ENCODE measurements at regions not wholly inside any gene's neighbourhood (a gene's known extent, or its start where the extent isn't known, plus 50 kb on each side); places are given as distances from the start of the nearest gene placed in this dataset.

DNA sequence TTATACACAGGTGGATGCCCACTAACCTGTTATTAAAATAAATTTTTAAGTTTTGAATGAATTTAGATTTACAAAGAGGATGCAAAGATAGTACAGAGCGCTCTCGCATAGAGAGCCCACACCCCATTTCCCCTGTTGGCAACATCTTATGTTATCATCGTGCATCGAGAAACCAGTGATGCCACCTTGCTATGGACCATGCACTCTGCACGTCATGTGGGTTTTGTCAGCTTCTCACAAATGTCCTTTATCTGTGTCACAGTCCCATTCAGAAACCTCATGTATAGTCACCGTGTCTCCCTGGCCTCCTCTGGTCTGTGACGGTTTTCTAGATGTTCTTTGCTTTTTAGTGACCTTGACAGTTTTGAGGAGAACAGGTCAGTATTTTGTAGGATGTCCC is 60.0 kb downstream of the ING1 start:
- Histone ChIP-seq H3K27ac (no peak overlapping the region), H3K27me3 (peaks cover 48% of the 10 kb centered on the region), H3K4me1 (ENCODE audit: control insufficient read depth in 1 of 2, insufficient read depth in 1 of 2, low read depth in 1 of 2, low read length in 1 of 2) (no peaks in the 10 kb centered on the region), H3K36me3 (no peaks in the 10 kb centered on the region), H3K9me3 (no peaks in the 10 kb centered on the region), H3K4me3 (ENCODE audit: low read depth in 1 of 2, low read length in 1 of 2) (no peak overlapping the region)
- TF ChIP-seq, protein P1, sequence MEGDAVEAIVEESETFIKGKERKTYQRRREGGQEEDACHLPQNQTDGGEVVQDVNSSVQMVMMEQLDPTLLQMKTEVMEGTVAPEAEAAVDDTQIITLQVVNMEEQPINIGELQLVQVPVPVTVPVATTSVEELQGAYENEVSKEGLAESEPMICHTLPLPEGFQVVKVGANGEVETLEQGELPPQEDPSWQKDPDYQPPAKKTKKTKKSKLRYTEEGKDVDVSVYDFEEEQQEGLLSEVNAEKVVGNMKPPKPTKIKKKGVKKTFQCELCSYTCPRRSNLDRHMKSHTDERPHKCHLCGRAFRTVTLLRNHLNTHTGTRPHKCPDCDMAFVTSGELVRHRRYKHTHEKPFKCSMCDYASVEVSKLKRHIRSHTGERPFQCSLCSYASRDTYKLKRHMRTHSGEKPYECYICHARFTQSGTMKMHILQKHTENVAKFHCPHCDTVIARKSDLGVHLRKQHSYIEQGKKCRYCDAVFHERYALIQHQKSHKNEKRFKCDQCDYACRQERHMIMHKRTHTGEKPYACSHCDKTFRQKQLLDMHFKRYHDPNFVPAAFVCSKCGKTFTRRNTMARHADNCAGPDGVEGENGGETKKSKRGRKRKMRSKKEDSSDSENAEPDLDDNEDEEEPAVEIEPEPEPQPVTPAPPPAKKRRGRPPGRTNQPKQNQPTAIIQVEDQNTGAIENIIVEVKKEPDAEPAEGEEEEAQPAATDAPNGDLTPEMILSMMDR (IDR thresholded peaks at IDR 0.05) = no peak

DNA sequence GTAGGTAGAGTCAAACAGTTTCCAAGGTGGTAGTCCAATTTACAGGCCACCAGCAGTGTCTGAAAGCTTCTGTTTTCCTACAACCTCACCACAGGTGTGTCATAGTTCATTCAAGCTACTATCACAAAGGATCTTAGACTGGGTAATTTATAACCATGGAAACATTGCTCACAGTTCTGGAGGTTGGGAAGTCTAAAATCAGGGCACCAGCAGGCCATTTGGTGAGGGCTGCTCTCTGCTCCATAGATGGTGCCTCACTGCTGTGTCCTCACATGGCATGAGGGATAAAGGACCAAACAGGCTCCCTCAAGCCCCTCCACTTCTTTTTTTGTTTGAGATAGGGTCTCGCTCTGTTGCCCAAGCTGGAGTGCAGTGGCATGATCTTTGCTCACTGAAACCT is 60.6 kb downstream of the ING1 start:
- Histone ChIP-seq H3K36me3 (no peaks in the 10 kb centered on the region), H3K4me3 (ENCODE audit: low read depth in 1 of 2, low read length in 1 of 2) (no peak overlapping the region), H3K27ac (no peak overlapping the region), H3K9me3 (no peaks in the 10 kb centered on the region), H3K27me3 (peaks cover 48% of the 10 kb centered on the region), H3K4me1 (ENCODE audit: control insufficient read depth in 1 of 2, insufficient read depth in 1 of 2, low read depth in 1 of 2, low read length in 1 of 2) (no peaks in the 10 kb centered on the region)
- TF ChIP-seq, protein P1 (IDR thresholded peaks at IDR 0.05) = no peak

DNA sequence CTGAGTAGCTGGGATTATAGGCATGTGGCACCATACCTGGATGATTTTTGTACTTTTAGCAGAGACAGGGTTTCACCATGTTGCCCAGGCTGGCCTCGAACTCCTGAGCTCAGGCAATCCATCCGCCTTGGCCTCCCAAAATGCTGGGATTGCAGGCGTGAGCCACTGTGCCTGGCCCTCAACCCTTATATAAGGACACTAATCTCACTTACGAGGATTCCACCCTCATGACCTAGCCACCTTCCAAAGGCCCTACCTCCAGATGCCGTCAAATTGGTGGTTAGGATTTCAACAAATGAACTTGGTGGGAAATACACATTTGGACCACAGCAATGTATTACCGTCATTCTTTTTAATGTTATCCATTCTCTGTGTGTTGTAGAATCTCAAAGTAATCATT is 61.0 kb downstream of the ING1 start:
- no peak overlapping the region for H3K4me3 ChIP-seq (ENCODE audit: low read depth in 1 of 2, low read length in 1 of 2)
- H3K27me3 ChIP-seq = peaks cover 47% of the 10 kb centered on the region
- TF ChIP-seq, protein P1 (IDR thresholded peaks at IDR 0.05) = no peak
- H3K9me3 ChIP-seq = no peaks in the 10 kb centered on the region
- no peaks in the 10 kb centered on the region for H3K36me3 ChIP-seq
- no peaks in the 10 kb centered on the region for H3K4me1 ChIP-seq (ENCODE audit: control insufficient read depth in 1 of 2, insufficient read depth in 1 of 2, low read depth in 1 of 2, low read length in 1 of 2)
- no peak overlapping the region for H3K27ac ChIP-seq

DNA sequence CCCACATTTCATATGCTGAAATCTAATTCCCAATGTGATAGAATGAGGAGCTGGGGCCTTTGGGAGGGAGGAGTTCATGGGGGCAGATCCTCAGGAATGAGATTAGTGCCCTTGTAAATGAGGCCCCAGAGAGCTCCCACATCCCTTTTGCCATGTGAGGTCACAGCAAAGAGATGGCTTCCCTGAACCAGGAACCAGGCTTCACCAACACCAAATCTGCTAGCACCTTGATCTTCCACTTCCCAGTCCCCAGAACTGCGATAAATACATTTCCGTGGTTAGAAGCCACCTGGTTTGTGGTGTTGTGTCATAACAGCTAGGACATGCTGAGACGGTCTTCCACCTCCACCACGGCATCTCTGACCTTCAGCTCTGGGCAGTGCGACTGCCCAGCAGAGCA is 62.1 kb downstream of the ING1 start:
- Histone ChIP-seq H3K4me1 (ENCODE audit: control insufficient read depth in 1 of 2, insufficient read depth in 1 of 2, low read depth in 1 of 2, low read length in 1 of 2) (no peaks in the 10 kb centered on the region), H3K36me3 (no peaks in the 10 kb centered on the region), H3K27ac (no peak overlapping the region), H3K27me3 (peaks cover 36% of the 10 kb centered on the region), H3K4me3 (ENCODE audit: low read depth in 1 of 2, low read length in 1 of 2) (no peak overlapping the region), H3K9me3 (no peaks in the 10 kb centered on the region)
- TF ChIP-seq, protein P1 (IDR thresholded peaks at IDR 0.05) = no peak

DNA sequence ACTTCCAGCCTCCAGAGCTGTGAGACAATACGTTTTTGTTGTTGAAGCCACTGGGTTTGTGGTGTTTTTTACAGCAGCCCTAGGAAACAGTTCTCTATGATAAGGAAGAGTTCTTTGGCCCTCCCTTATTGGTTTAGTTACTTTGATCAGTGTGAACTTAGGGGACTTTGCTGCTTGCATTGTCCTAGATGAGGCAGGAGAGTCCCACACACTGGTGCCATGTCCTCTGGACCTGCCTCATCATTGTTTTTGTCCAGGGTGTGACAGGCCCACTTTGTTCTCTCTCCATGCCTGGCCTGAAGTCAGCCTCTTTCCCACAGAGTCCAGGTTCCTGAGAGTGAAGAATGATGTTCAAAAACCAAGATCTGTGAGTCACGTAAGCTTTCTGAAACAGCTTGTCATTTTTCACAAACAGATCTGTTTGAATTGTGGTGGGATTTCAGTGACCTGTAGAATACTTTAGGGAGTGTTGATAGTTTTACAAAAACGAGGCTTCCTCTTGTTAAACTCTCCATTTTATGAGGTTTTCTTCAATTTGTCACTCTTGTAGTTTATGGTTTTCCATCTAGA is 63.8 kb downstream of the ING1 start:
- Histone ChIP-seq H3K27ac (no peak overlapping the region), H3K27me3 (peaks cover 25% of the 10 kb centered on the region), H3K9me3 (no peaks in the 10 kb centered on the region), H3K36me3 (no peaks in the 10 kb centered on the region), H3K4me3 (ENCODE audit: low read depth in 1 of 2, low read length in 1 of 2) (no peak overlapping the region), H3K4me1 (ENCODE audit: control insufficient read depth in 1 of 2, insufficient read depth in 1 of 2, low read depth in 1 of 2, low read length in 1 of 2) (no peaks in the 10 kb centered on the region)
- TF ChIP-seq, protein P1 (IDR thresholded peaks at IDR 0.05) = no peak

DNA sequence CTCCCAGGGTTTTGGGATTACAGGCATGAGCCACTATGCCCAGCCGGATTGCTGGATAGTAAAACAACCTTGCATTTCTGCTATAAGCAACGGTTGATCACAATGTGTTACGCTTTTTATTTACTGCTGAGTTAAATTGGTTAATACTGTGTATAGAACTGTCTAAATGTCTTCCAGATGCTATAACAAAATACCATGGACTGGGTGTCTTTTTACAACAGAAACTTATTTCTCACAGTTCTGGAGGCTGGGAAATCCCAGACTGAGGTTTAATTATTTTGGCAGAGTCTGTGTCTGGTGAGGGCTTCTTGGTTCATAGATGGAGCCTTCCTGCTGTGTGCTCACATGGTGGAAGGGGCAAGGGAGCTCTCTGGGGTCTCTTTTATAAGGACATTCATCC is 65.5 kb downstream of the ING1 start:
- H3K36me3 ChIP-seq = no peaks in the 10 kb centered on the region
- no peak overlapping the region for H3K27ac ChIP-seq
- TF ChIP-seq, protein P1 (IDR thresholded peaks at IDR 0.05) = no peak
- H3K4me1 ChIP-seq (ENCODE audit: control insufficient read depth in 1 of 2, insufficient read depth in 1 of 2, low read depth in 1 of 2, low read length in 1 of 2) = no peaks in the 10 kb centered on the region
- H3K4me3 ChIP-seq (ENCODE audit: low read depth in 1 of 2, low read length in 1 of 2) = no peak overlapping the region
- H3K9me3 ChIP-seq = no peaks in the 10 kb centered on the region
- peaks cover 17% of the 10 kb centered on the region for H3K27me3 ChIP-seq

Data from neutrophil (primary cell).